ENCODE measurements at regions not wholly inside any gene's neighbourhood (a gene's known extent, or its start where the extent isn't known, plus 50 kb on each side); places are given as distances from the start of the nearest gene placed in this dataset.
"Not testable (repeated sequence)": the region's sequence is repeated elsewhere in the genome, so short reads cannot be mapped to it uniquely, and the experiment has no call there.

- H3K27me3 Mint-ChIP-seq; DNase-seq; H3K4me1 Mint-ChIP-seq (ENCODE audit: low read depth); H3K27ac Mint-ChIP-seq; H3K36me3 Mint-ChIP-seq (ENCODE audit: low read depth); H3K9me3 Mint-ChIP-seq; H3K4me3 Mint-ChIP-seq: not testable (repeated sequence)
Observed at GRCh38 chr18:15000119-15001037, 252.4 kb downstream of the ANKRD30B start.

- H3K4me1 Mint-ChIP-seq (ENCODE audit: low read depth); DNase-seq; H3K36me3 Mint-ChIP-seq (ENCODE audit: low read depth); H3K27me3 Mint-ChIP-seq; H3K9me3 Mint-ChIP-seq; H3K27ac Mint-ChIP-seq; H3K4me3 Mint-ChIP-seq: not testable (repeated sequence)
Observed at GRCh38 chr18:15001038-15001794, 253.2 kb downstream of the ANKRD30B start.

GRCh38 chr18:15001795-15002107 is 253.8 kb downstream of the ANKRD30B start:
- not testable (repeated sequence) for H3K27ac Mint-ChIP-seq; H3K9me3 Mint-ChIP-seq; H3K4me3 Mint-ChIP-seq; H3K4me1 Mint-ChIP-seq (ENCODE audit: low read depth); DNase-seq; H3K27me3 Mint-ChIP-seq; H3K36me3 Mint-ChIP-seq (ENCODE audit: low read depth)

GRCh38 chr18:15002765-15003164 is 254.8 kb downstream of the ANKRD30B start:
- DNase-seq; H3K27me3 Mint-ChIP-seq; H3K9me3 Mint-ChIP-seq; H3K36me3 Mint-ChIP-seq (ENCODE audit: low read depth); H3K27ac Mint-ChIP-seq; H3K4me1 Mint-ChIP-seq (ENCODE audit: low read depth); H3K4me3 Mint-ChIP-seq: not testable (repeated sequence)

GRCh38 chr18:15003231-15003630 is 255.3 kb downstream of the ANKRD30B start:
- H3K27ac Mint-ChIP-seq; DNase-seq; H3K27me3 Mint-ChIP-seq; H3K36me3 Mint-ChIP-seq (ENCODE audit: low read depth); H3K4me3 Mint-ChIP-seq; H3K9me3 Mint-ChIP-seq; H3K4me1 Mint-ChIP-seq (ENCODE audit: low read depth): not testable (repeated sequence)

- not testable (repeated sequence) for H3K27me3 Mint-ChIP-seq; H3K36me3 Mint-ChIP-seq (ENCODE audit: low read depth); H3K27ac Mint-ChIP-seq; H3K4me1 Mint-ChIP-seq (ENCODE audit: low read depth); H3K4me3 Mint-ChIP-seq; DNase-seq; H3K9me3 Mint-ChIP-seq
Observed at GRCh38 chr18:15003636-15004269, 255.8 kb downstream of the ANKRD30B start.

- DNase-seq; H3K4me3 Mint-ChIP-seq; H3K9me3 Mint-ChIP-seq; H3K4me1 Mint-ChIP-seq (ENCODE audit: low read depth); H3K27me3 Mint-ChIP-seq; H3K27ac Mint-ChIP-seq; H3K36me3 Mint-ChIP-seq (ENCODE audit: low read depth): not testable (repeated sequence)
Observed at GRCh38 chr18:15004270-15004973, 256.4 kb downstream of the ANKRD30B start.

- no peak overlapping the region for H3K4me3 Mint-ChIP-seq
- no peaks in the 10 kb centered on the region for H3K36me3 Mint-ChIP-seq (ENCODE audit: low read depth)
- DNase-seq = no peak
- no peak overlapping the region for H3K27ac Mint-ChIP-seq
- H3K9me3 Mint-ChIP-seq = no peaks in the 10 kb centered on the region
- no peaks in the 10 kb centered on the region for H3K4me1 Mint-ChIP-seq (ENCODE audit: low read depth)
- peaks cover 8% of the 10 kb centered on the region for H3K27me3 Mint-ChIP-seq
Observed at GRCh38 chr18:15005313-15006130, 257.6 kb downstream of the ANKRD30B start.

- H3K4me3 Mint-ChIP-seq; H3K9me3 Mint-ChIP-seq; H3K27me3 Mint-ChIP-seq; DNase-seq; H3K36me3 Mint-ChIP-seq (ENCODE audit: low read depth); H3K27ac Mint-ChIP-seq; H3K4me1 Mint-ChIP-seq (ENCODE audit: low read depth): not testable (repeated sequence)
Observed at GRCh38 chr18:15006616-15007015, 258.6 kb downstream of the ANKRD30B start.

GRCh38 chr18:15026041-15026440 is 278.1 kb downstream of the ANKRD30B start:
- DNase-seq; H3K4me3 Mint-ChIP-seq; H3K27ac Mint-ChIP-seq; H3K36me3 Mint-ChIP-seq (ENCODE audit: low read depth); H3K27me3 Mint-ChIP-seq; H3K4me1 Mint-ChIP-seq (ENCODE audit: low read depth); H3K9me3 Mint-ChIP-seq: not testable (repeated sequence)

GRCh38 chr18:15028037-15028436 is 280.1 kb downstream of the ANKRD30B start:
- not testable (repeated sequence) for H3K9me3 Mint-ChIP-seq; H3K36me3 Mint-ChIP-seq (ENCODE audit: low read depth); H3K27ac Mint-ChIP-seq; H3K4me3 Mint-ChIP-seq; DNase-seq; H3K27me3 Mint-ChIP-seq; H3K4me1 Mint-ChIP-seq (ENCODE audit: low read depth)

GRCh38 chr18:15060279-15060880 is 312.4 kb downstream of the ANKRD30B start:
- not testable (repeated sequence) for H3K27ac Mint-ChIP-seq; H3K4me1 Mint-ChIP-seq (ENCODE audit: low read depth); H3K36me3 Mint-ChIP-seq (ENCODE audit: low read depth); H3K9me3 Mint-ChIP-seq; DNase-seq; H3K27me3 Mint-ChIP-seq; H3K4me3 Mint-ChIP-seq

- not testable (repeated sequence) for H3K27ac Mint-ChIP-seq; H3K27me3 Mint-ChIP-seq; H3K4me3 Mint-ChIP-seq; H3K36me3 Mint-ChIP-seq (ENCODE audit: low read depth); DNase-seq; H3K9me3 Mint-ChIP-seq; H3K4me1 Mint-ChIP-seq (ENCODE audit: low read depth)
Observed at GRCh38 chr18:15061289-15061896, 313.4 kb downstream of the ANKRD30B start.

Measured in activated T-cell treated with anti-CD3 and anti-CD28 coated beads, Interleukin-2, amount 50 U/mL, for 24 hours (primary cell).